ENCODE measurements at regions not wholly inside any gene's neighbourhood (a gene's known extent, or its start where the extent isn't known, plus 50 kb on each side); places are given as distances from the start of the nearest gene placed in this dataset.

- DNase-seq: no peak
Observed at GRCh38 chr16:54605536-54606066, 319.0 kb upstream of the IRX3 start.

- no peak for DNase-seq
Observed at GRCh38 chr16:54602666-54603065, 316.1 kb upstream of the IRX3 start.

GRCh38 chr16:54597222-54597621 is 310.6 kb upstream of the IRX3 start:
- DNase-seq: no peak

- DNase-seq: no peak
Observed at GRCh38 chr16:54595621-54596020, 309.0 kb upstream of the IRX3 start.

- no peak for DNase-seq
Observed at GRCh38 chr16:54594601-54595391, 308.2 kb upstream of the IRX3 start.

GRCh38 chr16:54591816-54592246 is 305.2 kb upstream of the IRX3 start:
- no peak for DNase-seq

GRCh38 chr16:54590836-54591235 is 304.2 kb upstream of the IRX3 start:
- no peak for DNase-seq

- no peak for DNase-seq
Observed at GRCh38 chr16:54589326-54589725, 302.7 kb upstream of the IRX3 start.

- DNase-seq: no peak
Observed at GRCh38 chr16:54588026-54588425, 301.4 kb upstream of the IRX3 start.

- DNase-seq: no peak
Observed at GRCh38 chr16:54587176-54587515, 300.6 kb upstream of the IRX3 start.

- DNase-seq: no peak
Observed at GRCh38 chr16:54586474-54587175, 300.0 kb upstream of the IRX3 start.

GRCh38 chr16:54585998-54586340 is 299.4 kb upstream of the IRX3 start:
- DNase-seq: no peak

GRCh38 chr16:54585094-54585997 is 298.8 kb upstream of the IRX3 start:
- no peak for DNase-seq

GRCh38 chr16:54584121-54584520 is 297.5 kb upstream of the IRX3 start:
- no peak for DNase-seq

- DNase-seq: peak; percentile 2
Observed at GRCh38 chr16:54582631-54583250, 296.2 kb upstream of the IRX3 start.

GRCh38 chr16:54579106-54579728 is 292.6 kb upstream of the IRX3 start:
- DNase-seq: no peak

GRCh38 chr16:54577651-54578128 is 291.1 kb upstream of the IRX3 start:
- DNase-seq: no peak

- DNase-seq: no peak
Observed at GRCh38 chr16:54576785-54577184, 290.2 kb upstream of the IRX3 start.

GRCh38 chr16:54568906-54569807 is 282.6 kb upstream of the IRX3 start:
- peak; percentile 19 for DNase-seq

GRCh38 chr16:54564841-54565240 is 278.3 kb upstream of the IRX3 start:
- DNase-seq: no peak

GRCh38 chr16:54554581-54554980 is 268.0 kb upstream of the IRX3 start:
- DNase-seq: peak; percentile 4
